ENCODE measurements at regions not wholly inside any gene's neighbourhood (a gene's known extent, or its start where the extent isn't known, plus 50 kb on each side); places are given as distances from the start of the nearest gene placed in this dataset.

DNA sequence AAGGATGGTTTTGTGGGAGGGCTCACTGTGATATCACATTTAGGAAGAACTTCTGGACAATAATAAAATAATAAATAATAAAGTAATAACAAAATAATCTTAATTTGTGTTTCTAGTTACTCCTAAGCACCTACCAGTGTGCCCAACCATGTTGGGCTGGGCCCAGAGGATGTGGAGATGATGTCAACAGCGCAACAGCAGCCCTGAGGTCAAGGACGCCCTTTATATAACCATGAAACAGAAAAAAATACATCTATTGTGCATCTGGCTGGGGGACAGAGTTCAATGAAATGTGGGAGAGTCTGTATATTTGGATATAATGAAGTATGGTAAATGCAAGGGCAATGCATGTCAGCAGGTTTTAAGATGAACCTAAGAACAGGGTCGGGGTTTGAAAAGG lies 552.8 kb downstream of the VRK1 start:
- CTCF ChIA-PET, result no interaction called here

DNA sequence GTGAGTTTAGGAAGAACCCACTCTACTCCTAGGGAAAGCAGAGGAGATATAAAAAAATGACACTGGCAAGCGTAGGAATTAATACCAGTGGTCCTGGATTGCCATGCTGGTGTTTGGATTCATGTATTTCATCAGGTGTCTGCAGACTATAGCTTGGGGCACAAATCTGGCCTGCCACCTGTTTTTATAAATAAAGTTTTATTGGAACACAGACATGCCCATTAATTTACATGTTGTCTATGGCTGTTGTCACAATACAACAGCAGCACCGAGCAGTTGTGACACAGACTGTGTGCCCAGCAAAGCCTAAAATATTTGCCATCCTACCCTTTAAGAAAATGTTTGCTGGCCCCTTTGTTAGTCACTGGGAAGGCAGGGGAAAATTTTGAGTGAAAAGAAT lies 553.2 kb downstream of the VRK1 start:
- DNase-seq (no peak), ATAC-seq (ENCODE audit: low read depth) (no peak)
- POLR2A ChIA-PET, result no interaction called here
- Mint-ChIP-seq H3K27me3 (no peaks in the 10 kb centered on the region), H3K36me3 (ENCODE audit: low read depth) (no peaks in the 10 kb centered on the region), H3K9me3 (no peaks in the 10 kb centered on the region), H3K4me1 (no peaks in the 10 kb centered on the region), H3K27ac (no peak overlapping the region), H3K4me3 (no peak overlapping the region)
- TF ChIP-seq, protein P1, sequence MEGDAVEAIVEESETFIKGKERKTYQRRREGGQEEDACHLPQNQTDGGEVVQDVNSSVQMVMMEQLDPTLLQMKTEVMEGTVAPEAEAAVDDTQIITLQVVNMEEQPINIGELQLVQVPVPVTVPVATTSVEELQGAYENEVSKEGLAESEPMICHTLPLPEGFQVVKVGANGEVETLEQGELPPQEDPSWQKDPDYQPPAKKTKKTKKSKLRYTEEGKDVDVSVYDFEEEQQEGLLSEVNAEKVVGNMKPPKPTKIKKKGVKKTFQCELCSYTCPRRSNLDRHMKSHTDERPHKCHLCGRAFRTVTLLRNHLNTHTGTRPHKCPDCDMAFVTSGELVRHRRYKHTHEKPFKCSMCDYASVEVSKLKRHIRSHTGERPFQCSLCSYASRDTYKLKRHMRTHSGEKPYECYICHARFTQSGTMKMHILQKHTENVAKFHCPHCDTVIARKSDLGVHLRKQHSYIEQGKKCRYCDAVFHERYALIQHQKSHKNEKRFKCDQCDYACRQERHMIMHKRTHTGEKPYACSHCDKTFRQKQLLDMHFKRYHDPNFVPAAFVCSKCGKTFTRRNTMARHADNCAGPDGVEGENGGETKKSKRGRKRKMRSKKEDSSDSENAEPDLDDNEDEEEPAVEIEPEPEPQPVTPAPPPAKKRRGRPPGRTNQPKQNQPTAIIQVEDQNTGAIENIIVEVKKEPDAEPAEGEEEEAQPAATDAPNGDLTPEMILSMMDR (IDR thresholded peaks at IDR 0.05), result no peak
- intact Hi-C loops (cut with micrococcal nuclease), result no loop called here
- CTCF ChIA-PET, result no interaction called here

More for the DNA sequence above, 552.8 kb downstream of the VRK1 start:
- POLR2A ChIA-PET, result no interaction called here
- Mint-ChIP-seq H3K27me3 (no peaks in the 10 kb centered on the region), H3K27ac (no peak overlapping the region), H3K4me3 (no peak overlapping the region), H3K4me1 (no peaks in the 10 kb centered on the region), H3K9me3 (no peaks in the 10 kb centered on the region), H3K36me3 (ENCODE audit: low read depth) (no peaks in the 10 kb centered on the region)
- TF ChIP-seq, protein P1 (IDR thresholded peaks at IDR 0.05), result no peak
- DNase-seq (no peak), ATAC-seq (ENCODE audit: low read depth) (no peak)
- intact Hi-C loops (cut with micrococcal nuclease), result no loop called here

DNA sequence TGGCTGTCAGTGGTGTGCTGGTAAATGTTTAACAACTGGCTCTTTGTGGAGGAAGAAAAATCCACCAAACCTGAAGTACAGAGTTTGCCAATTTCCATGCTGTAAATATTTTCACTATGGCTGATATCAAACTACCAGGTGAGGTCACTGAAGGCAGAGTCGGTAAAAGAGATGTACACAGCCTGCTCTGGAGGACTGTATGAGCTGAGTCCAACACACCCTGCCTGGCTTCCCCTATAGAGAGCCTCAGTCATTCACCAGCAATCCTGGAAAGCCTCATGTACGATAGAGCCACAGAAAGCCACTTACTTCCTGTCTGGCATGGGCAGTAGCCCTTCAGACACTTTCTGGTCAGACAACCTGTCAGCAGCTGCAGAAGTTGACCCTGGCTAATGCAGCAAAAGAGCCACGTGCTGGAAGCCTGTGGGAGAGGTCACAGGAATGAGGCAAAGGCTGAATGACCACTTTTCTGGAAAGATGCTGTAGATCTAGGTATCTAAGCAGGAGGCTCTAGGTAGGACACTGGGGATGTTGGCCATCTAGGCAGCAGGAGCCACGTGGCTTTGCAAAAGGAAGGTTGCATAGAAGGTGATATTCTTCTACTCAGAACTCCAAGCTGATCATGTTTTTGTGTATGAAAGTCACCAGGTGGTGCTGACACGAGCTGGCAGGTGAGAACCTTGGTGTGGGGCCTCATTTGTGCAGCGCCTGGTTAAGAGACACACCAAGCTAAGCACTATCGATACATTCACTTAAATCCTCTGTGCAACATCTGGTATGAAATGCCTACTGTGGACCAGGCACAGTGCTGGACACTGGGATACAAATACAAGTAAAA lies 553.9 kb downstream of the VRK1 start:
- Mint-ChIP-seq H3K27ac (no peak overlapping the region), H3K9me3 (no peaks in the 10 kb centered on the region), H3K4me3 (no peak overlapping the region), H3K27me3 (no peaks in the 10 kb centered on the region), H3K36me3 (ENCODE audit: low read depth) (no peaks in the 10 kb centered on the region), H3K4me1 (no peaks in the 10 kb centered on the region)
- TF ChIP-seq, protein P1 (IDR thresholded peaks at IDR 0.05), result no peak
- no peak for ATAC-seq (ENCODE audit: low read depth)
- CTCF ChIA-PET, result no interaction called here
- POLR2A ChIA-PET, result no interaction called here
- no peak for DNase-seq
- intact Hi-C loops (cut with micrococcal nuclease), result no loop called here

DNA sequence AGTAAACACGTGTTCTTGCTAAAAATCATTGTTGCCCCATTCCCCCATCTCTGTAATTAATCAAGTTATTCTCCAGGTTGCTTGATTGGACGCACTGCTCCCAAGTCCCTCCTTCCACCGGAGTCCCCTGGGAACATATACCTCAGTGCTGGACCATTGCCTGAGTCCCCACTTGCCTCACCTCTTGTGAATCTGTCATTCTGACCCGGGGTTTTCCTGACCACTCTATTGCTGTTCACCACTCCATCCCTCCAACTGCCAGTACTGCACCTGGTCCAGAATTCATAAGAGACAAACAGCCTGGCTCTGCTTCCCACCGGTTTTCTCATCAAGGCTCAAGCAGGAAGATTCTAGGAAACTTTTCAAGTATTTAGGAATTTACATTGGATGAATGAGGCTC lies 555.9 kb downstream of the VRK1 start:
- ATAC-seq (ENCODE audit: low read depth) (no peak), DNase-seq (no peak)
- intact Hi-C loops (cut with micrococcal nuclease), result no loop called here
- POLR2A ChIA-PET, result no interaction called here
- no peaks in the 10 kb centered on the region for H3K9me3 Mint-ChIP-seq
- TF ChIP-seq, protein P1 (IDR thresholded peaks at IDR 0.05), result no peak
- no peaks in the 10 kb centered on the region for H3K27me3 Mint-ChIP-seq
- CTCF ChIA-PET, result no interaction called here
- no peak overlapping the region for H3K4me3 Mint-ChIP-seq
- no peaks in the 10 kb centered on the region for H3K4me1 Mint-ChIP-seq
- no peaks in the 10 kb centered on the region for H3K36me3 Mint-ChIP-seq (ENCODE audit: low read depth)
- no peak overlapping the region for H3K27ac Mint-ChIP-seq

DNA sequence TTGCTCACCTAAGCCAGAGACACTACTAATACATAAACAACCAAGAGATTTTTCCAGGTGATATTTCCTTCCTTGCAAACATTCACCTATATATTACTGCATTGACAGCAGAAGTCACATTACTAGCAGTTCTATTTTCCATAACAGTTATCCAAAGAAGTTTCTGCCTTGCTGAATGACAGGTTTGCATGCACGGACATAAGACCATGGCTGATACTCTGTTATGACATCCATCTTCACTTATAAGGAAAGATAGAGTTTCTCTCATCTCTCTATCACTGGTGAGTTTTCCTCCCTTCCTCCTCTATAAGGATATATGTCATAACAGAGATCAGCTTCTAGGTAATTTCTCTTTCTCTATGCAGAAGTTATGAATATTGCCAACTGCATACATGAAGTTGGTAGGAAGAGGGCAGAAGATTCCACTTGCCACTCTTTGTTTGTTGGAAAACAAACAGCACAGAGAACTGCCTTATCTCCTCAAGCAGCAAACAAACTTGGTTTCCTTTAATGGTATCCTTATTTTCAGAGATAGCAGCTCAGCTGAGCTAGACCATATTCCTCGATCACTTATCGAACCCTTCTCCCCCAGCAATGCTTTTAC lies 557.0 kb downstream of the VRK1 start:
- no peak overlapping the region for H3K27ac Mint-ChIP-seq
- no peak overlapping the region for H3K4me3 Mint-ChIP-seq
- intact Hi-C loops (cut with micrococcal nuclease), result no loop called here
- H3K27me3 Mint-ChIP-seq, result no peaks in the 10 kb centered on the region
- DNase-seq, result no peak
- TF ChIP-seq, protein P1 (IDR thresholded peaks at IDR 0.05), result no peak
- ChIA-PET CTCF (no interaction called here), POLR2A (no interaction called here)
- no peaks in the 10 kb centered on the region for H3K9me3 Mint-ChIP-seq
- ATAC-seq (ENCODE audit: low read depth), result no peak
- H3K36me3 Mint-ChIP-seq (ENCODE audit: low read depth), result no peaks in the 10 kb centered on the region
- no peaks in the 10 kb centered on the region for H3K4me1 Mint-ChIP-seq

Data from activated B cell treated with CpG ODN at 0.5 μM for 24 hours (primary cell).